Uterus (tissue), 2 donors: ENCODE measurements at regions not wholly inside any gene's neighbourhood (a gene's known extent, or its start where the extent isn't known, plus 50 kb on each side); places are given as distances from the start of the nearest gene placed in this dataset.

Experiments used
- CTCF ChIP-seq, 4 experiments: fragments of 200-600 bp in 2 of 4; fragments of 450-650 bp in 2 of 4; sonication (generic) in 2 of 4; IDR thresholded peaks; one replicate each; pipeline ENCODE4 v1.5.1; 2016 to 2019; ENCODE audit warnings: antibody characterized with exemption in 4 of 4, mild to moderate bottlenecking in 2 of 4, moderate library complexity in 1 of 4
- POLR2A ChIP-seq, 2 donors: fragments of 450-650 bp; IDR thresholded peaks; one replicate each; pipeline ENCODE4 v1.6.1; 2016; ENCODE audit warnings: antibody characterized with exemption in 2 of 2, mild to moderate bottlenecking in 1 of 2, moderate library complexity in 1 of 2

DNA sequence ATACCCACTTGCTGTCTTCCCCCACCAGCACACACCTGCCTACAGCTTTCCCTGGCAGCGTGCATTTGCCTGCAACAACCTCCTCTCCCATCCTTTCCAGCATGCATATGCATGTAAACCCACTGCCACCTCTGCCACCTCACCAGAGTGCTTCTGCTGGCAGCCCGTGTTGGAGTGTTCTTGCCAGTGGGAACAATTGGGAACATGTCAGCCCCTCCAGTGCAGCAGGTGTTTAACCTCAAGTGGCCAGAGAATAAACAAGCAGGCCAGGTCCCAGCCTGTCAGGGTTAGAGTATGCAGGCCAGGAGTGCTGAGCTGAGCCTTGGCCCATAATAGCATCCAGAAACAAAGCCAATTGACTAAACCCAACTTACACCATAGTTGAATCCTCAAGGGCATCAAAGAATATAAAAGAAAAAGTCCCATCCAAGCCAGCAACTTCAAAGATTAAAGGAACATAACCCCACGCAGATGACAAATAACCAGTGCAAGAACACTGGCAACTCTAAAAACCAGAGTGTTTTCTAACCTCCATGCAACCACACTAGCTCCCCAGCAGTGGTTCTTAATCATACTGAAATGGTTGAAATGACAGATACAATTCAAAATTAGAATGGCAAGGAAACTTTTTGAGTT lies 1212.1 kb upstream of the CITED2 start:
- TF ChIP-seq CTCF (IDR thresholded peaks at IDR 0.05), result no peak
- no peak for TF ChIP-seq POLR2A (IDR thresholded peaks at IDR 0.05)
